OCI-LY1 (cell line): ENCODE measurements at regions not wholly inside any gene's neighbourhood (a gene's known extent, or its start where the extent isn't known, plus 50 kb on each side); places are given as distances from the start of the nearest gene placed in this dataset.
A peak's percentile ranks its signal among the peaks of the same experiment; 100 is the strongest.

Experiments used
- H2AFZ ChIP-seq: fragments of 200-600 bp; sonication (generic), shearing (Covaris generic); 2 replicates; pipeline ENCODE4 v1.6.0; 2014; ENCODE audit warnings: antibody characterized with exemption, mild to moderate bottlenecking, low read length
- H3F3A ChIP-seq: fragments of 200-600 bp; sonication (generic), shearing (Covaris generic); 2 replicates; pipeline ENCODE4 v1.6.0; 2014; ENCODE audit warnings: mild to moderate bottlenecking, antibody characterized with exemption, low read length, moderate library complexity; ENCODE audit not compliant: insufficient read depth
- H3K27ac ChIP-seq: fragments of 200-600 bp; sonication (generic); 2 replicates; pipeline ENCODE4 v1.5.1; 2014; ENCODE audit warnings: low read length, mixed run types, mild to moderate bottlenecking, low read depth; ENCODE audit not compliant: poor library complexity, severe bottlenecking
- H3K27me3 ChIP-seq: fragments of 200-600 bp; sonication (generic); 2 replicates; pipeline ENCODE4 v1.6.0; 2014; ENCODE audit warnings: antibody characterized with exemption, mild to moderate bottlenecking, low read length, moderate library complexity; ENCODE audit not compliant: insufficient read depth
- H3K36me3 ChIP-seq: fragments of 200-600 bp; sonication (generic); 2 replicates; pipeline ENCODE4 v1.6.1; 2014; ENCODE audit warnings: mild to moderate bottlenecking, antibody characterized with exemption, low read length, moderate library complexity, mixed read lengths; ENCODE audit not compliant: insufficient read depth
- H3K4me1 ChIP-seq: fragments of 200-600 bp; sonication (generic); 2 replicates; pipeline ENCODE4 v1.5.1; 2014; ENCODE audit warnings: mild to moderate bottlenecking, low read length, moderate library complexity; ENCODE audit not compliant: insufficient read depth, severe bottlenecking
- H3K4me2 ChIP-seq: fragments of 200-600 bp; sonication (generic), shearing (Covaris generic); 2 replicates; pipeline ENCODE4 v1.6.1; 2014; ENCODE audit warnings: low read length
- H3K4me3 ChIP-seq: fragments of 200-600 bp; sonication (generic); 2 replicates; pipeline ENCODE4 v1.5.1; 2014; ENCODE audit warnings: low read length, low read depth, mild to moderate bottlenecking, mixed read lengths; ENCODE audit not compliant: poor library complexity, severe bottlenecking
- H3K79me2 ChIP-seq: fragments of 200-600 bp; shearing (Covaris generic); 2 replicates; pipeline ENCODE4 v1.6.1; 2016; ENCODE audit warnings: mixed run types, low read length, mixed read lengths; ENCODE audit not compliant: insufficient read depth
- H3K9ac ChIP-seq: fragments of 200-600 bp; sonication (generic), shearing (Covaris generic); 2 replicates; pipeline ENCODE4 v1.6.1; 2014; ENCODE audit warnings: mild to moderate bottlenecking, low read length, mixed read lengths
- H3K9me2 ChIP-seq: fragments of 200-600 bp; sonication (generic), shearing (Covaris generic); 2 replicates; pipeline ENCODE4 v1.6.1; 2014; ENCODE audit warnings: low read depth, mild to moderate bottlenecking, low read length, mixed read lengths
- H3K9me3 ChIP-seq: fragments of 200-600 bp; shearing (Covaris generic); 2 replicates; pipeline ENCODE4 v1.6.1; 2014; ENCODE audit warnings: low read length, mixed read lengths
- H4K20me1 ChIP-seq: fragments of 200-600 bp; sonication (generic), shearing (Covaris generic); 2 replicates; pipeline ENCODE4 v1.6.0; 2016; ENCODE audit warnings: mild to moderate bottlenecking, low read length; ENCODE audit not compliant: insufficient read depth
- CTCF ChIP-seq: fragments of 200-600 bp; sonication (generic), shearing (Covaris generic); IDR thresholded peaks from 2 replicates; pipeline ENCODE4 v1.5.1; 2017; ENCODE audit warnings: mild to moderate bottlenecking, antibody characterized with exemption, low read length, moderate library complexity, mixed read lengths
- EZH2 ChIP-seq: fragments of 200-600 bp; sonication (generic), shearing (Covaris generic); IDR thresholded peaks from 2 replicates; pipeline ENCODE4 v1.8.0; 2017; ENCODE audit warnings: borderline replicate concordance, mixed run types, mild to moderate bottlenecking, antibody characterized with exemption, low read length, moderate library complexity, mixed read lengths

DNA sequence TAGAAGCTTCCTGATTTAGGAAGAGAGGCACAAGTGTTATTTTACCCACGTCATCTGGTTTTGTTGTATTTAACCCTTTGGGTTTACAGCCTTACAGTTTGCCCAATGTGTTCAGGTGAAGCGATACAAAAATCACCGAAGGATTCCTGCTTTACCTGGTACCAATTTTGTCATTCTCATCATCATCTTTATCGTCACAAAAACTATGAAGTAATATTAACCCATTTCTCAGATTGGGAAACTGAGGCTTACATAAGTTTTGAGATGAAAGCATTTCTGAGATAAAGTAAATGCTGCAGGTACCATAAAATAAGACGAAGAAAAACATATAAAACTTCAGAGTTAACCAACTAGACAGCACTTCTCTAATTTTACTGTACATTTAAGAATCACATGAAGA, 370.6 kb upstream of the OR4E1 start:
- Histone ChIP-seq H3K9ac (no peak overlapping the region), H3K9me2 (no peaks in the 10 kb centered on the region), H3K4me3 (no peak overlapping the region), H4K20me1 (no peaks in the 10 kb centered on the region), H2AFZ (no peak overlapping the region), H3K27ac (no peak overlapping the region), H3K36me3 (no peaks in the 10 kb centered on the region), H3K4me1 (no peaks in the 10 kb centered on the region), H3K27me3 (no peaks in the 10 kb centered on the region), H3K4me2 (no peak overlapping the region), H3K9me3 (no peaks in the 10 kb centered on the region), H3K79me2 (no peaks in the 10 kb centered on the region), H3F3A (no peaks in the 10 kb centered on the region)
- TF ChIP-seq EZH2 (no peak), CTCF (no peak)

- Histone ChIP-seq H2AFZ (no peak overlapping the region), H3K27me3 (no peaks in the 10 kb centered on the region), H3K79me2 (no peaks in the 10 kb centered on the region), H3K9me2 (no peaks in the 10 kb centered on the region), H3K4me2 (no peak overlapping the region), H3K36me3 (no peaks in the 10 kb centered on the region), H3K4me1 (no peaks in the 10 kb centered on the region), H3F3A (no peaks in the 10 kb centered on the region), H3K27ac (no peak overlapping the region), H3K9me3 (no peaks in the 10 kb centered on the region), H3K4me3 (no peak overlapping the region), H3K9ac (no peak overlapping the region), H4K20me1 (no peaks in the 10 kb centered on the region)
- TF ChIP-seq CTCF (no peak), EZH2 (no peak)
Measured at GRCh38 chr14:22040781-22041125, 367.1 kb upstream of the OR4E1 start.

DNA sequence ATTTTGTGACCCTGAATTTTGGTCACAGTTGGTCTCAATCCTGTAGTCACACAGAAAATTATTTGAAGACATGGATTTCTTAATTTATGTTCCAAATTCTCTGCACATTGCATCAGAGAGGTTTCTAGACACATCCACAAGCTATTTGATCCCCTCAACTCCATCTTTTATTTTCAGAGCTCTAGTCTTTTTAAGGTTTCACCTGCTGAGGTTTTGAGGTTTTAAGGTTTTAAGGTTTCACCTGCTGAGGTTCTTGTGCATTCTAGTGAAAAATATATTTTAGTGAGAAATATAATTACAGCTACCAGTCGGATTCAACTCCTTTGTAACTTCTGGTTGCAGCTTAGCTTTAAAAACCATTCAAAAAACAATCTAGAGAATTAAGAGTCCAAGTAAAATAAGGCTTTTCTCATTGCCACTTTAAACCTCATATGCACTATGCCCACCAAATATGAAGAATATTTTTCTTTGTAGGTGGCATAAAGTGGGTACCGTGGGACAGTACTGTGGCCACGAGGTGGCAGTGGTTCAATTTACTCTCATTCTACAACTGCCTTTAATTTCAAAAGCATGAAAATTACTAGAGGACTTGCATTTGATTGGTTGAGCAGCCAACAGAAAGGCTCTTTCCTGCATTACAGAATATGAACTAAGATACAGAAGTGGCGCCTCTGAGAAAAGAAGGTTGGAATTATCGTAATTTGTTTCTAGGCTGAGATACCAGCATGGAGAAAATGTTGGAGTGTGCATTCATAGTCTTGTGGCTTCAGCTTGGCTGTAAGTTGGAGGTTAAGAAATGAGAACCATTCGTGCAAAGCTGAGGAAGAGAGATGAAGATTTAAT, 366.5 kb upstream of the OR4E1 start:
- no peaks in the 10 kb centered on the region for H3F3A ChIP-seq
- TF ChIP-seq EZH2 (no peak), CTCF (peak; percentile 74)
- no peak overlapping the region for H3K4me3 ChIP-seq
- no peaks in the 10 kb centered on the region for H3K79me2 ChIP-seq
- H3K27me3 ChIP-seq = no peaks in the 10 kb centered on the region
- no peak overlapping the region for H3K4me2 ChIP-seq
- no peaks in the 10 kb centered on the region for H3K9me3 ChIP-seq
- no peaks in the 10 kb centered on the region for H3K9me2 ChIP-seq
- H3K9ac ChIP-seq = no peak overlapping the region
- H2AFZ ChIP-seq = no peak overlapping the region
- no peak overlapping the region for H3K27ac ChIP-seq
- no peaks in the 10 kb centered on the region for H4K20me1 ChIP-seq
- H3K4me1 ChIP-seq = no peaks in the 10 kb centered on the region
- no peaks in the 10 kb centered on the region for H3K36me3 ChIP-seq
